SU-DHL-6 (cell line): ENCODE measurements at regions not wholly inside any gene's neighbourhood (a gene's known extent, or its start where the extent isn't known, plus 50 kb on each side); places are given as distances from the start of the nearest gene placed in this dataset.
"Not testable (repeated sequence)": the region's sequence is repeated elsewhere in the genome, so short reads cannot be mapped to it uniquely, and the experiment has no call there.

ENCODE experiments used
- H2AFZ ChIP-seq: fragments of 200-600 bp; sonication (generic); 2 replicates; pipeline ENCODE4 v1.6.1; 2014; ENCODE audit warnings: low read depth, mild to moderate bottlenecking, moderate library complexity, mixed read lengths, antibody characterized with exemption, low read length; ENCODE audit not compliant: severe bottlenecking
- H3F3A ChIP-seq: fragments of 200-600 bp; shearing (Covaris generic); 2 replicates; pipeline ENCODE4 v1.6.0; 2016; ENCODE audit warnings: antibody characterized with exemption, mild to moderate bottlenecking; ENCODE audit not compliant: insufficient read depth
- H3K27ac ChIP-seq: fragments of 200-600 bp; sonication (generic); 2 replicates; pipeline ENCODE4 v1.5.1; 2016; ENCODE audit warnings: low read depth, mild to moderate bottlenecking, low read length, moderate library complexity, mixed read lengths
- H3K27me3 ChIP-seq: fragments of 200-600 bp; sonication (generic), shearing (Covaris generic); 2 replicates; pipeline ENCODE4 v1.6.0; 2014; ENCODE audit warnings: mild to moderate bottlenecking, low read length
- H3K36me3 ChIP-seq: fragments of 200-600 bp; sonication (generic); 2 replicates; pipeline ENCODE4 v1.6.1; 2014; ENCODE audit warnings: mild to moderate bottlenecking, low read length, mixed read lengths
- H3K4me2 ChIP-seq: fragments of 300-600, 200-600 bp; shearing (Covaris generic), sonication (generic); 2 replicates; pipeline ENCODE4 v1.6.0; 2014; ENCODE audit warnings: low read length, low read depth, mild to moderate bottlenecking; ENCODE audit not compliant: poor library complexity, severe bottlenecking
- H3K4me3 ChIP-seq: fragments of 200-600 bp; sonication (generic); 2 replicates; pipeline ENCODE4 v1.5.1; 2014; ENCODE audit warnings: antibody characterized with exemption, low read length, mild to moderate bottlenecking, mixed read lengths; ENCODE audit not compliant: insufficient read depth, poor library complexity, severe bottlenecking
- H3K79me2 ChIP-seq: fragments of 200-600 bp; sonication (generic); 2 replicates; pipeline ENCODE4 v1.6.1; 2014; ENCODE audit warnings: mild to moderate bottlenecking, low read length, moderate library complexity; ENCODE audit not compliant: insufficient read depth
- H3K9ac ChIP-seq: fragments of 200-600 bp; sonication (generic); 2 replicates; pipeline ENCODE4 v1.7.0; 2014; ENCODE audit warnings: mild to moderate bottlenecking, low read length
- H3K9me2 ChIP-seq: fragments of 200-600 bp; sonication (generic); replicated peaks from 2 replicates; pipeline ENCODE4 v1.6.1; 2014; ENCODE audit warnings: low read length; ENCODE audit not compliant: insufficient read depth
- H3K9me3 ChIP-seq: fragments of 200-600 bp; sonication (generic); 2 replicates; pipeline ENCODE4 v1.6.1; 2014; ENCODE audit warnings: low read length, mixed read lengths; ENCODE audit not compliant: insufficient read depth
- H4K20me1 ChIP-seq: fragments of 200-600 bp; sonication (generic); 2 replicates; pipeline ENCODE4 v1.6.1; 2014; ENCODE audit warnings: low read depth, mild to moderate bottlenecking, antibody characterized with exemption, low read length, moderate library complexity, mixed read lengths
- EZH2phosphoT487 ChIP-seq: fragments of 200-600 bp; sonication (generic), shearing (Covaris generic); conservative IDR thresholded peaks from 2 replicates; pipeline ENCODE4 v1.6.1; 2018; ENCODE audit warnings: mild to moderate bottlenecking, antibody characterized with exemption, low read length, moderate library complexity, mixed read lengths
- TF ChIP-seq, protein P1 (sequence below): fragments of 200-600 bp; sonication (generic); IDR thresholded peaks from one replicate; pipeline ENCODE4 v1.5.1; 2017; ENCODE audit warnings: antibody characterized with exemption, mild to moderate bottlenecking, low read length, moderate library complexity; ENCODE audit not compliant: insufficient read depth, poor library complexity, severe bottlenecking

DNA sequence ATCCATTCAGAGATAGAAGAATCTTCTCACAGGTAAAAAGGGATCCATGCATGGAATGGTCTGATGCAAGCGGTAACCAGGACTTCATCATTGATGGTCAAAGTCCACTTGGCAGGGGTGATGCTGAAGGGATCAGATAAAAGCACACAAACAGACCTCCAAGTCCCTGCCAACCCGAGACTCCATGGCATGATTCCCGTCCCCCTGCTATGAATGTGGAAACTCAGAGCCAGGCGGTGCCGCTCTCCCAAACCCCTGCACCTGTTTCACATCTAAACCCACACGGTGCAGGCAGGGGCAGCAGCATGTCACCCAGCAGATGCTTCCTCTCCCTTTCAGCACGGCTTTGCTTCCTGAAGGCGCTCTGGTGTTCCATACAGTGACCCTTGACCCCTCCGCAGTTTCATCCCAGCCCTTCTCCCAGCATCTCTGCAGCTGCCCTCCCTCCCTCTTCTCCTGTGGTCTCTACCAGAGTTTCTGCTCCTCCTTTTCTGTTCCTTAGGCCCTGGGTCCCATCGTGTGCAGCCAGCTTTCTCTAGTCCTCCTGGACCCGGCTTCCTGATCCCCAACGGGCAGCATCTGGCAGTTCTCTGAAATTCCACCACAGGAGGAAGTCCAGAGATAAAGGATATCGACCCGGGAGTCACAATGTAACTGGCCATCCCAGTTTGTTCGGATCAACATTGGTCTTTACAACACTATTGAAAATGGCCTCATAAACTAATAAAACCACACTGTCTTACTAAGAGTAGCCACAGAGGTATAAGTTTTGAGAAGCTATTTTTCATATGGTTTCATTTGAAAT, 235.0 kb downstream of the TTLL2 start:
- no peak overlapping the region for H3K4me2 ChIP-seq
- H2AFZ ChIP-seq = no peak overlapping the region
- no peak overlapping the region for H3K4me3 ChIP-seq

DNA sequence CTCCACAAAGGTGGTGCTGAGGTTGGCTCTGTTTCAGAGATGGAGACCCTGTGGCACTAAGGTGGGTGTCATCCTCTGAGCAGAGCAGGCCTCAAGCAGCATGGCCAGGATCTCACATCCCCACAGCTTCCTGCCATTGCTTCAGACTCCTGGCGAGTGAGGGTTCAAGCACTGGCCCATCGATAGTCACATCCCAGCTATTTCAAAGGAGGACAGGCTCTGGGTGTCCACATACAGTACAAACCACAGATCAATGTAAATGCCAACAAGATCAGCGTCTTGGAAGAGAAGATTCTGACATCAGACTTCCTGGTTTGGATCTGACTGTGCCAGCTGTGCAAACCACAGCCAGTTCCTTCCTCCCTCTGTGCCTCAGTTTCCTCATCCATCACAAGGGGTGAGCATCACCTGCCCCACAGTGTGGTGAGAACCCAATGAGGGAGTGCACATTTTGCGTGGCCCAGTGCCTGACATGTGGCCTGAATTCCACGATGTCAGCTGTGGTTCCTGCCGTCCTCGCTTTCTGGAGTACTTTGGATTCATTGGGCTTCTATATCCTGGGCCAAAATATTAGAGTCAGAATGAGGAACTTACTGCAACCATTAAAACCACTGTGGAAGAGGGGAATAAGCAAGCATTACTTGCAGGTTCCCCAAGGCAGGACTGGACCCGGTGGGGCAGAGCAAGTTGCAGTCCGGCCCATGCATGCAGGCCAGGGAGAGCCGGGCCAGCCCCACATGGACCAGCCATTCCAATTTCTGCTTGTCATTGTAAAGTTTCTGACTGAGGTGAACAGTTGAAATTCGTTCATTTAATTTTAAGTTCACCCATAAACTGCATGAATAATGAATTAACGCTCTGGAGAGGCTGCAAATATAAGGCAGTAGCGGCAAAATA, 236.0 kb downstream of the TTLL2 start:
- no peak overlapping the region for H3K4me3 ChIP-seq
- H3K4me2 ChIP-seq = no peak overlapping the region
- no peaks in the 10 kb centered on the region for H4K20me1 ChIP-seq
- H2AFZ ChIP-seq = no peak overlapping the region
- no peaks in the 10 kb centered on the region for H3K36me3 ChIP-seq
- H3K9ac ChIP-seq = no peak overlapping the region
- no peaks in the 10 kb centered on the region for H3K9me3 ChIP-seq
- H3K27me3 ChIP-seq = no peaks in the 10 kb centered on the region
- no peaks in the 10 kb centered on the region for H3F3A ChIP-seq
- H3K9me2 ChIP-seq = no peaks in the 10 kb centered on the region
- H3K27ac ChIP-seq = no peak overlapping the region
- no peaks in the 10 kb centered on the region for H3K79me2 ChIP-seq
- TF ChIP-seq, protein P1, sequence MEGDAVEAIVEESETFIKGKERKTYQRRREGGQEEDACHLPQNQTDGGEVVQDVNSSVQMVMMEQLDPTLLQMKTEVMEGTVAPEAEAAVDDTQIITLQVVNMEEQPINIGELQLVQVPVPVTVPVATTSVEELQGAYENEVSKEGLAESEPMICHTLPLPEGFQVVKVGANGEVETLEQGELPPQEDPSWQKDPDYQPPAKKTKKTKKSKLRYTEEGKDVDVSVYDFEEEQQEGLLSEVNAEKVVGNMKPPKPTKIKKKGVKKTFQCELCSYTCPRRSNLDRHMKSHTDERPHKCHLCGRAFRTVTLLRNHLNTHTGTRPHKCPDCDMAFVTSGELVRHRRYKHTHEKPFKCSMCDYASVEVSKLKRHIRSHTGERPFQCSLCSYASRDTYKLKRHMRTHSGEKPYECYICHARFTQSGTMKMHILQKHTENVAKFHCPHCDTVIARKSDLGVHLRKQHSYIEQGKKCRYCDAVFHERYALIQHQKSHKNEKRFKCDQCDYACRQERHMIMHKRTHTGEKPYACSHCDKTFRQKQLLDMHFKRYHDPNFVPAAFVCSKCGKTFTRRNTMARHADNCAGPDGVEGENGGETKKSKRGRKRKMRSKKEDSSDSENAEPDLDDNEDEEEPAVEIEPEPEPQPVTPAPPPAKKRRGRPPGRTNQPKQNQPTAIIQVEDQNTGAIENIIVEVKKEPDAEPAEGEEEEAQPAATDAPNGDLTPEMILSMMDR = no peak
- no peak for TF ChIP-seq EZH2phosphoT487

More for the DNA sequence above, 235.0 kb downstream of the TTLL2 start:
- no peak overlapping the region for H3K9ac ChIP-seq
- no peaks in the 10 kb centered on the region for H3K27me3 ChIP-seq
- no peaks in the 10 kb centered on the region for H3K79me2 ChIP-seq
- H3F3A ChIP-seq = no peaks in the 10 kb centered on the region
- no peaks in the 10 kb centered on the region for H3K9me3 ChIP-seq
- no peaks in the 10 kb centered on the region for H4K20me1 ChIP-seq
- no peaks in the 10 kb centered on the region for H3K9me2 ChIP-seq
- TF ChIP-seq, protein P1 = no peak
- no peak for TF ChIP-seq EZH2phosphoT487
- H3K27ac ChIP-seq = no peak overlapping the region
- H3K36me3 ChIP-seq = no peaks in the 10 kb centered on the region

DNA sequence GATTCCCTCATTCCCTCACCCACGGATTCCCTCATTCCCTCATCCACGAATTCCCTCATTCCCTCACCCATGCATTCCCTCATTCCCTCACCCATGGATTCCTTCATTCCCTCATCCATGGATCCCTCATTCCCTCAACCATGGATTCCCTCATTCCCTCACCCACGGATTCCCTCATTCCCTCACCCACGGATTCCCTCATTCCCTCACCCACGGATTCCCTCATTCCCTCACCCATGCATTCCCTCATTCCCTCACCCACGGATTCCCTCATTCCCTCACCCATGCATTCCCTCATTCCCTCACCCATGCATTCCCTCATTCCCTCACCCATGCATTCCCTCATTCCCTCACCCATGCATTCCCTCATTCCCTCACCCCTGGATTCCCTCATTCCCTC, 238.0 kb downstream of the TTLL2 start:
- H2AFZ ChIP-seq, H3K79me2 ChIP-seq, H3K4me2 ChIP-seq, H3F3A ChIP-seq, H3K4me3 ChIP-seq, H3K27me3 ChIP-seq, H3K9me2 ChIP-seq, H3K27ac ChIP-seq, H3K9ac ChIP-seq, H3K36me3 ChIP-seq, H4K20me1 ChIP-seq, H3K9me3 ChIP-seq: not testable (repeated sequence)
